Fibroblast of gingiva (primary cell): ENCODE measurements at regions not wholly inside any gene's neighbourhood (a gene's known extent, or its start where the extent isn't known, plus 50 kb on each side); places are given as distances from the start of the nearest gene placed in this dataset.

Experiments
- DNase-seq: peaks from one replicate; pipeline ENCODE4 v3.0.0-alpha.2; 2011; ENCODE audit warnings: low read depth

DNA sequence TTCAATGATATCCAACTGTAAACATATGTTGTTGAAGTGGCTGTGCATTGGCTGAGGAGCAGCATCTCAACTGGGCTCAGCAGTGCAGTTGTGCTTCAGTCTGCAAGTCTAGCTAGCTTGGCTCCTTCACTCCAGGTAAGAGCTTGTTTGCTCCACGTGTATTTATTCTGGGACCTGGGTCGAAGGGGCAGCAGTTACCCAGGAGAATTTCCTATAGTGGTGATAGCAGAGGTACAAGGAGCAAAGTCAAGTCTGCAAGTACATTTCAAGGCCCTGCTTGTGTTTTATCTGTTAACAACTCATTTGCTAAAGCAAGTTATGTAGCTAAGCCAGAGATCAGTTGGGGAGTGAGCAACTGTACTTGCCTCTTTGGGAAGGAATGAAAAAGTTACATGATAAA lies 286.2 kb upstream of the UMPS start:
- no peak for DNase-seq

DNA sequence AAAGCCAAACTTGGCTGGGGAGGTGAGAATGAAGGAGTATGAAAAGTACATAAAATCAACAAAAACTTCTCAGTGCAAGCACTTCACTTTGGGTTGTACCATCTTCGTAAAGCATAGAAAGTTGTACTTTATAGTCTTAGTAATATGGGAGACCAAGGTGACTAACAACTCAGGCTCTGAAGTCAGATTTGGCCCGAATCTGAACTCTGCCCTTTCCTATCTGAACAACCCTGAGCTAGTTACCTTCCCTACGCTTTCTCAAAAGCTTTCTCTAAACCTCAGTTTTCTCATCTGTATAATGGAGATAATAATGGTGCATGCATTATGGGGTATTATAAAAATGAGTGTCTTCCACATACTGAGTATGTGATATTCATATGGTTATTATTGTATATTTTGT lies 285.4 kb upstream of the UMPS start:
- DNase-seq, result no peak

DNA sequence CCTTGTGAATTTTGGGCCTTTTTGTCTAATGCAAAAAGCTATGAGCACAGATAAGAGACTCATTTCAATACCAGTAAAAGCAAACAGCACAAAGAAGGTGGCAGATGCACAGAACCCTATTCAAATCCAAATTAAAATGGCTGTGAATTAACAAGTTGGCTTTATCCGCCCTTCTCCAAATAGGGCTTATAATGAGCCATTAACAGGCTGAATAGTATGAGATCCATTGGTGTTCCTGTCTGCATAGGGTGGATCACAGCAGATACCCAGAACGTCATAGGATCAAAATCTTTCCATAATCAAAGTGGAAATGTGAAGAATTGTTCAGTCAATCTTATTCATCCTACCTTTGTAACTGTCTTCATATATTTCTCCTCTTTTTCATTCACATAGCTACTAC lies 282.4 kb upstream of the UMPS start:
- no peak for DNase-seq

DNA sequence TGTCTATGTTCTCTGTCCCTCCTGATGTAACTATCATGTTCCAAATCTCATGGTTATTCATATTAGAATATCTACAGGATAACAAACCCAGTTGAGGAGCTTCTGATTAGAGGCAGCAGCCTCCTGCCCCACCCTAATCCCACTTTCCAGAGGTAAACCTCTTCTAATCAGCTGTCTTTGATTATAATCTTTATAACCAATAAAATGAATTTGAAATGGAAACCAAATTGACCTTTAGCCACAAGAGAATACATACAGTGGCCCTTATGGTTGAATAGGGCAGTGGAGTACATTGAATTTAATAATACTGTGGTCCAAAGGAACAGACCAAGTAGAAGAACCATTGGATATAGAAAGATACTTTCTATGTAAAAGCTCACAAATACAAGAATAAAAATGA lies 281.3 kb upstream of the UMPS start:
- DNase-seq, result no peak

DNA sequence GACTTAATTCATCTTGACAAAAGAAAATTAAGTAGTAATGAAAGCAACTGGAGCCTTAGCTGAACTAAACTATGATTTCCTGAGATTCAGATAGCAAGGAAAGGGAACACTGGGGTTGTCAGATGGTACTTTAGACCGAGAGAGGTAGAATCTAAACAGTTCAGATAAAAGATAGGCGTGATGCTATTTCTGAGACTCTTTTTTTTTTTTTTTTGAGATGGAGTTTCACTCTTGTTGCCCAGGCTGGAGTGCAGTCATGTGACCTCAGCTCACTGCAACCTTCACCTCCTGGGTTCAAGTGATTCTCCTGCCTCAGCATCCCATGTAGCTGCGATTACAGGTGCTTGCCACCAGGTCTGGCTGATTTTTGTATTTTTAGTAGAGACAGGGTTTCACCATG lies 279.9 kb upstream of the UMPS start:
- DNase-seq, result no peak

DNA sequence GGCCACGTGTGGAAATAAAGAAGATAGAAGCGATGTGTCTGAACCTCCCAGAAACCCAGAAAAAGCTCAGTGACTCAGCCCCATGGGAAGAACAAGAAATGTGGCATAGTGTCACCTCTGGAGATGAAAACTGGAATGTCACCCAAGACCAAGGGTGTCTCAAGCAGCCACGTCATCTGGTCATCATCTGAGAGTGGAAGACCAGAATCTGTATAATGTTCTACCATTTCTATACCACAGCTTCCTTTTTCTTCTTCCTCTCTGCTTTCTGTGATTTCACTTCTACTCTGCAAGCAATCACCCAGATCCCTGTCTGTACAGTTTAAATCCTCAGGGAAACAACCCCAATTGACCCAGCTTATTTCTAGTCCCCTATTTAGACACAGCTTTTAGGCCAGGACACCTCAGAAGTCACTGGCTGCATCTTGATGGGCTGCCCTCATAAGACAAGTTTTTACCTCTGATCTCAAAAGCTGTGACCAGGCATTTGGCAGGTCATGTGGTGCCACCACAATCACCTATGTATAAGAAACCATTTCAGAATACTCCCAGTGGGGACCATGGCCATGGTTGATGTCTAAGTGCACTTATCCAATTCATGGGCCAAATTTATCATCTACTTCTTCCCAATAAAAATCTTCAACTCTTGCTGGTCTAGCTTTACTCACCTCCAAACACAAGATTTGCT lies 278.5 kb upstream of the UMPS start:
- DNase-seq, result no peak

GRCh38 chr3:124453189-124453588 lies 277.1 kb upstream of the UMPS start:
- no peak for DNase-seq

GRCh38 chr3:124455891-124456290 lies 274.4 kb upstream of the UMPS start:
- DNase-seq, result no peak

GRCh38 chr3:124456506-124456905 lies 273.7 kb upstream of the UMPS start:
- DNase-seq, result no peak

DNA sequence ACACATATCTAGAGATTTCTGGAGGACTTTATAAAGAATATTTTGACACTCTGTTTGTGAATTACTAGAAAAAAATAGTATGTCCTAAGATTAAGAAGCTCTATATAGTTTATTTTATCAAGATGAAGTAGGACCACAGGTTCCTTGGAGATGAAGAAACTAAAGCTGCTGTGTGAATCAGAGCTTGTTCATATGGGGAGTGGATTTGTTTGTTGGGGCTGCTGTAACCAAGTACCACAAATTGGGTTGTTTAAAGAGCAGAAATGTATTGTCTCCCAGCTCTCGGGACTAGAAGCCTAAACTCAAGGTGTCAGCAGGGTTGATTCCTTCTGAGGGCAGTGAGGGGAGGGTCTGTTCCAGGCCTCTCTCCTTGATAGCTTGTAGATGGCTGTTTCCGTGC lies 270.6 kb upstream of the UMPS start:
- DNase-seq, result no peak

DNA sequence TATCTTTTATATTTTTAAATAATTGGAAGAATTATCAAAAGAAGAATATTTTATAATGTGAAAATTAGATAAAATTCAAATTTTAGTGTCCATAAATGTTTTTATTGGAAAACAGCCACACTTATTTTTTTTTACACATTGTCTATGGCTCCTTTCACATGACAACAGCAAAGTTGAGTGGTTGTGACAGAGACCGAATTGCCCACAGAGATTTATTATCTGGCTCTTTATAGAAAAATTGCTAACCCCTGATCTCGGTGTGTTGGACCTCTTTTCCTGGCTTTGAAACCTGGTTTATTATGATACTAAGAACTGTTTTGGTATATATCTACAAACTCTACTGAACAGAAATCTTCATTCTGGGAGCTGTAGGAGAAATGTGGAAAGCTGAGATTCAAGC lies 269.1 kb upstream of the UMPS start:
- DNase-seq, result no peak

DNA sequence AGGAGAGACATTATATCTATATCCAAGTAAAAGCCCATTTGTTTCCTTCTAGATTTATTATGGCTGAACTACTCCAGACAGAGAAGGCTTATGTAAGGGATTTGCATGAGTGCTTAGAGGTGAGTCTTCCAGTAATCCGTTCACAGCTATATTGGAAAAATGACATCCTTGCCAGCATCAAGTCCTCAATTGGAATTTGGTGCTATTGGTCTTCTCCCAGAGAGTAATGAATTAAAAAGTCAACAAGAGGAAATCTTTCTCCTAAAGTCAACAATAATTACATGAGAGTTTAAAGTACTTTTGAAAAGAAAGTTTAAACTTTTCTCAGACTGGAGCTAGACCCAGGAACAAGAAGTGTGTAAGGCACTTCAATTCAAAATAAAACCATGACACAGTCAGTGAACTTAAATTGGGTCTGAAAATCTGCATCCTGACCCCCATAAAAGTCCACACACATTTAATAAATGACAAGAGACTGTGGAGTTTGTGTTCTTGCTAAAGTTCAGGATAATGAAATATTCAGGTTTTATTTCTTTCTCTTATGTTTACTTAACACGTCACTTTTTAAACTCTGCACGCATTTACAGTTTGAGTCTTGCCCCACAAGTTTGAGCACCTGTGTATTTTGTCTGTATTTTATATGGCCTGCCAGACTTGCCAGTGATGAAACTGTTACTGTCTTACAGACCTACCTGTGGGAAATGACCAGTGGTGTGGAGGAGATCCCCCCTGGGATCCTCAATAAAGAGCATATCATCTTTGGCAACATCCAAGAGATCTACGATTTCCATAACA lies 268.2 kb upstream of the UMPS start:
- no peak for DNase-seq

DNA sequence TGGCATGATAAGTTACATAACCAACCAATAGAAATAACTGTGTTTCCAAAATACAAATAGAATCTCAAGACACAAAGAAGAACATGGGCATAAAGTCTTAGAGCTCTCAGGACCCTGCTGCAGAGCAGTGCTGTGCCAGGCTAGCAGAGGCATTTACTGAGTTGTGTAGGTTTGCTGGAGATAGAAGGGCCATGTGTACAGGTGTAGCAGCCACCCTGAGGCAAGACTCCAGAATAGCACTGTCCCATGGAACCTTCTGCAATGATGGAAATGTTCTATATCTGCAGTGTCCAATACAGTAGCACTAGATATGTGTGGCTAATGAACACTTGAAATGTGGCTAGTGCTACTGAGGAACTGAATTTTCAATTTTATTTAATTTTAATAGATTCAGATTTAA lies 267.0 kb upstream of the UMPS start:
- no peak for DNase-seq

DNA sequence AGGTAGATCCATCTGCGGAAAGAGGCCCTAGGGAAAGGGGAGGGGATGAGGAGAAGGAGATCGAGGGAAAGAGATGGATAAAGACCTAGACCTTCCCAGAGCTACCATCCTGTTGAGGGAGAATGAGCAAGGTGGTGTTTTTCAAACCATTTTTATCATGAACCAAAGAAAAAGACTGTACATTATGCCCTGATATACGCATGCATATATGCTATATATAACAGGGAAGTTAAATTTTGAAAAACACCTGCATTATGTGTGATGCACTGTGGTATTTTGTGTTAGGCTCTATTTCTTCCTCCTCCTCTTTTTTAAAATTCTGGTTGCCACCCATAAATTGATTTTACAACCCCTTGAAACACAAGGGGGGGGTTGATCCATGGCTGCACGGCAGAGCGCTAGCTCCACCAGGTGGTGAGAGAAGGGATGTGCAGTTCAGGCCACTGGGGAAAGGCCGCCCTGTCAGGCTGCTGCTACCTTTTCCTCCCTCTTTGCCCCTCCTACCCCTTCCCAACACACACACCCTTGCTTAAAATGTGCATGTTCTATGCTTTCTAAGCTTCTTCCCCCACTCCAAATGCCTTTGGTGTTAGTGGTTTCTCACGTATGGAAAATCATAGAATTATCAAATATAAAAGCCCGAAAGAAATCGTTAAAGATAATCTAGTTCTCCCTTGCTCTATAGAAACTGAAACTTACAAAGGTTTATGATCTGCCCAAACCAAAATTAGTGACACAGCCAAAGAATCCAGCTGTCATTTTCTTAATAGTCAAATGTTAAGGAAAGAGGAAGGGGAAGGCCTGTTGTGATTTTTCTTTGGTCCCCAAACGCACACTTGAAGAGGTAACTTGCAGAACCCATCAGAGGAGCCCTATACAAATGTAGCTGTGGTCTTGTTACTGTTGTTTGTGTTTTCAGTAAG lies 262.0 kb upstream of the UMPS start:
- no peak for DNase-seq

DNA sequence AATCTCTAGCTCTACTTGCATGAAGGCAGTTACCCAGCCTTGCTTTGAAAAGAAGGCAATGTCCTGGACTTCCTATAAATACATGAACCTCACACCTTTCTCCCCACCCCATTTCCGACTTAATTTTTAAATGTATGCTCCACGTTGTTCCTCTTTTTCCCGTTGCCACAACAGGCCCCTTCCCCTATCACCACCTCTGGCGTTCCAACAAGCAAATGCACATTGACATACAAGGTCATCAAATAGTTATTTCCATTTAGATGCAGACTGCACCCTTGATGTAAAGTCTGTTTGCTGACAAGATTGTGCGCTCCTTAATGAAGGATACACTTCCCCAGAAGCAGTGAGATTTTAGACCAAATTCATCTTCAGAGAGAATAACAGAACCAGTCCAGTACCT lies 260.7 kb upstream of the UMPS start:
- no peak for DNase-seq

- DNase-seq, result no peak
These were observed 251.4 kb upstream of the UMPS start for GRCh38 chr3:124478830-124479229.

DNA sequence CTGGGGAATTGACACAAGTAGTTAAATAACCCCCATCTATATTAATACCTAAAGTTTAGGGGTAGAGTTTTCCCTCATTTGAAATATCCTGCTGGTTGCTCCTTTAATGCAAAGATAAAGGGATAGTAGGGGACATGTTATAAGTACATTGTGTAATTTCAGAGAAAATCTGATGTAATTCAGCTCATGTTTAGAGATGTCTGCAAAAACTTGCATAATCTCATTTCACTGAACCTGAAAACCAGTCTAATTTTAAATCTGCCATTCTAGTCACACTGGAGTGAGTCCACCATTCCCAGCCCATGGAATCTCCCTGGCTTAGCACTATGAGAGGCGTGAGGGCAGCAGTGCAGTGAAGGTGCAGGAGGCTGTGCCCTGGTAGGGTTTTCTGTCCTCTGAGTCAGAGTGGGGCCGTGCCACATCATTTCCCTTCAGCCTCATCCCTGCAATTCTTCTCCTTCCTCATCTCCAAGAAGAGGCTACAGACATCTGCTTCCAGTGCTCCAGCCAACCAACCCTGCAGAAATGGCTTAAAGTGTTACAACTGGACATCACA lies 246.3 kb upstream of the UMPS start:
- DNase-seq, result no peak

GRCh38 chr3:124486324-124486723 lies 243.9 kb upstream of the UMPS start:
- DNase-seq, result no peak

DNA sequence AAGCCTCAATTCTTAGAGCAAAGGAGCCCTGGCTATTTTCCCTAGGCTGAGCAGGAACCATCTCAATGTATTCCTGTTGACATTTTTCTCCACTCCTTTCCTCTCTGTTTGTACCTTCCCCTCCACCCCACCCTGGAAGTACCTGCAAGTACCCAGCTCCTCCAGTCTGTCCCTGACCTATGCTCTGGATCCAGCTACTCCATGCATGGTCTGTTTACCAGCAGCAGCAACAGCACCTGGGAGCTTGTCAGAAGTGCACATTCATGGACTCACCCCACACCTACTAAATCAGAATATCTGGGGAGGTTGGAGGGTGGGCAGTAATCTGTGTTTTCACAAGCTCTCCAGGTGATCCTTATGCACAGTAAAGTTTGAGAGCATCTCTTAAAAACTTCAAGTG lies 240.7 kb upstream of the UMPS start:
- no peak for DNase-seq

GRCh38 chr3:124491098-124491497 lies 239.2 kb upstream of the UMPS start:
- no peak for DNase-seq

GRCh38 chr3:124491875-124492274 lies 238.4 kb upstream of the UMPS start:
- no peak for DNase-seq

GRCh38 chr3:124492824-124493223 lies 237.4 kb upstream of the UMPS start:
- no peak for DNase-seq

DNA sequence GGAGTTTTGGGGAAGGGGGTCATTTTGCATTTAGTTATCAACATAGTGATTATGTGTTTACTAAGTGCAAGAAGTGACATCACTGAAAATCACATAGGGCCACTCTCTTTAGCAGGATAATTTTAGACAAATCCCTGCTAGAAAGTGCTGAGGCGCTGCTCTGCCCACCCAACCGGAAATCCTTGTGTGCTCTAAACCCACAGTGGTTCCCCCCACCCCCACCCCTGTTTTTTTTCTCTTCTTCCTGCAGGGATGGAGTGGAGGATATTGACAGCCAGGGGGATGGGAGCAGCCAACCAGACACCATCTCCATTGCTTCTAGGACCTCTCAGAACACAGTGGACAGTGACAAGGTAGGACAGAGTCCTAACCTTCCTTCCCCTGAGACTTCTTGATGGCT lies 234.2 kb upstream of the UMPS start:
- DNase-seq, result no peak
